ENCODE measurements at regions not wholly inside any gene's neighbourhood (a gene's known extent, or its start where the extent isn't known, plus 50 kb on each side); places are given as distances from the start of the nearest gene placed in this dataset.

GRCh38 chr21:28489162-28489561 lies 503.5 kb downstream of the LTN1 start:
- TF ChIP-seq EZH2phosphoT487 (IDR thresholded peaks at IDR 0.05; ENCODE audit: low read depth, severe bottlenecking, unreplicated experiment) (no peak), CTCF (IDR thresholded peaks at IDR 0.05; ENCODE audit: poor library complexity) (no peak)
